Stimulated activated CD4-positive, alpha-beta T cell treated with anti-CD3 and anti-CD28 coated beads, Interleukin-4, amount 100 ng/mL, for 24 hours (primary cell): ENCODE measurements at regions not wholly inside any gene's neighbourhood (a gene's known extent, or its start where the extent isn't known, plus 50 kb on each side); places are given as distances from the start of the nearest gene placed in this dataset.

Experiments
- DNase-seq: peaks from one replicate; pipeline ENCODE4 v3.0.0-alpha.2; 2020

DNA sequence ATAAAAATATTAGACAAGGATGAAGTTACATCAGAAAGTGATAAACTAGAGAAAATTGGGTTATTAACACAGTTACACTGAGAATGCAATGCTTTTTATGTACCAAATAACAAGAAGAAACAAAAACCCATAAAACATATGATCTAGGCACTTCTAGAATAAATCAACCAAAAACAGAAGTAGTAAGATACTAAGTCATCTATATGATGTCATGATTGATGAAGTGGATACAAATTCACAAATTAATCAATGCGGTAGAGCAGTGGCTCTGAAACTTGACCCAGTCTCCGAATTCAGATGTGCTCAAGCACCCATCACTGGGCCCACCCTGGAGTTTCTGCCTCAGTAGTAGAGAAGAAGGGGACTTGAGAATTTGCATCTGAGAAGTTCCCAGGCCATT, 112.1 kb upstream of the SSTR4 start:
- DNase-seq: no peak

GRCh38 chr20:22924046-22924737, 110.9 kb upstream of the SSTR4 start:
- DNase-seq: no peak

DNA sequence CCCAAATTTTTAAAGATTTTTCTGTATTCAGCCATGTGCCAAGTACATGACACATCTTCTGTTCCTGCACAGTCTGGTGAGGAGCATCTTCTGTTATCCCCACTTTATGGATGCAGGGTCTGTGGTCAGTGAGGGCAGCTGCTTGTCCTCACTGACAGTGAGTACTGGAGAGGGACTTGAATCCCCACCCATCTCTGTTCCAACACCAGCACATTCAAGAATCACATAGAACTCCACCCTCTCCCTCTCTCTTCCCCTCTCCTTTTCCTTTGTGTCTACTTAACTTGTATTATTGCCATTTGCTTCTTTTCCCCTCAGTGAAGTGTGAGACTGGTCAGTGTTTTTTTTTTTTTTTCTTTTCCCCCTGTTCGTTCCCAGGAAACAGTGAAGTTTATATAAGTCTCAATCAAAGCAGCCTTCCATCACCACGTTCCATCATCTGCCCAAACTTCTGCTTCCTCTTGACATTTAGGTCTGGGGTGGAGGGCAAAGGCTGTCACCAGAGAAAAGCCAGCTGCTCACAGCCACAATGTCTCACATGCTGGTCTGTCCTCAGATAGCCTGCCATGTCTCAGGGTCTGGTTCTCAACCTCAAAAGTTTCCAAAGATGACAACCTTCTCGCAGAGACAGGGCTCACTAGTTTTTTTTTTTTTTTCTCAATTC, 110.0 kb upstream of the SSTR4 start:
- DNase-seq: no peak

- no peak for DNase-seq
These were observed 109.5 kb upstream of the SSTR4 start for GRCh38 chr20:22925613-22925983.

- DNase-seq: no peak
These were observed 107.6 kb upstream of the SSTR4 start for GRCh38 chr20:22927537-22927936.

- DNase-seq: no peak
These were observed 106.4 kb upstream of the SSTR4 start for GRCh38 chr20:22928679-22929078.

DNA sequence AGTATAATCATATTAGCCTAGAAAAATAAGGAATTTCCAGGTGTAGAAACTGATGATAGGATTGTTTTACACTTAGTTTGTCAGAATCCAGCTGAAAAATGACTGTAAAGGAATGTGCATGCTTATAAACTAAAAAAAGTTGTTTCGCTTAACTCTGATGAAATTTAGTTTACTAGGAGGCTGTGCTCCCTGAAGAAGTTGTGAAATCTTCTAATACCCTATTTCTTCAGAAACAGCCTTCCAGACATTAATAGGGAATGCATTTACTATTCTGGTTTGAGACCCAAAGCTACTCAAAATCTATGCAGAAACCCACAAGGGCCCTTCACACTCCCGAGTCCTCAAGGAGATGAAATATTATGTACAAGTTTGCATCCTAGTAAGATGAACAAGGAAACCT, 105.5 kb upstream of the SSTR4 start:
- no peak for DNase-seq

DNA sequence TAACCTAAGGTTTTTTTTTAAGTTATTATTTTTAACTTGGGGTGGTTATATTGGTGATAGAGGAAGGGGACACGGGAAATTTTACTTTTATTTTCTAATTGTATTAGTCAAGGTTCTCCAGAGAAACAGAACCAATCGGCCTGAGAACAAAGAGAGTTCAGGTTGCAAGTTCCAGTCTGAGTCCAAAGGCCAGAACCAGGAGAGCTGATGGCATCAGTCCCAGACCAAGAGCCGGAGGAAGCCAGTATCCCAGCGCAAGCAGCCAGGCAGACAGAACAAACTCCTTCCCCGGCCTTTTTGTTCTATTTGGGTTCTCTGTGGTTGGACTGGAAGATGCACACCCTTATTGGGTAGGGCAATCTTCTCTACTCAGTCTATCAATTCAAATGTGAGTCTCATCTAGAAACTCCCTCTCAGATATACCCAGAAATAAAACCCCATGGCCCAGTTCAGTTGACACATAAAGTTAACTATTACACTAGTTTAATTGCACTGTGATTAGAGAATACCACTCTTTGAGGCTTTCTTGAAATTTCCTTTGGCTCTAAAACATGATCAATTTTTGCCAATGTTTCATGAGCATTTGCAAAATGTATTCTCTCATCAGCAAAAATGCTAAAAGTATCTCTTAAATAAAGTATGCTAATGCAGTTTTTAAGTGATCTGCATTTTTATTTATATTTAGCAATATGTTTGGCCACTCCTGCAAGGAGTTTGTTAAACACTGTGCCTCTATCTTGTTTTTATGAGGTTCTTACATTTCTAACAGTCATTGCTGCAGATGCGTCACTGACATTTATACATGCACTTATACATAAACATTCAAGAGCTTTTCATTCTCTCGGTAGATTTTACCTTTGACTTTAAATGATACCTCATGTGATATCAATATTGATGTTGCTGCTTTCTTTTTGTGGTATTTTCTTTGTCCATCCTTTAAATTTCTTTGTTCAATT, 103.2 kb upstream of the SSTR4 start:
- no peak for DNase-seq

DNA sequence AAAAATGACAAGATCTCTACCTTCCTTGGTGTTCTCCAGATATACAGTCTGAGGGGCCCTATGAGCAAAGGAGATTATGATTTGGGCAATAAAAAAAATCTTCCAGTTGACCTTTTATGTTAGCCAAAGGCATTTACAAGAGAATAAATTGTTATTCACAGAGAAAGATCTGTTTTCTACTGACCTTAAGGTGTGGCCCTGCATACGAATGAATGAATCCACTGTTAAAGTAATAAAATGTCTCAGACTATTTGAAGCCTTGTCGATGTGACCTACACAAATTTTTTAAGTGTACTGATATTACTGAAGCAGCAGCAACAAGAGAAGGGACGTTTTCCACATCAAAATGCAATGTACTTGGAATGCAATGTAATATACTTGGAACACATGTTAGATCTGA, 95.9 kb upstream of the SSTR4 start:
- DNase-seq: no peak

DNA sequence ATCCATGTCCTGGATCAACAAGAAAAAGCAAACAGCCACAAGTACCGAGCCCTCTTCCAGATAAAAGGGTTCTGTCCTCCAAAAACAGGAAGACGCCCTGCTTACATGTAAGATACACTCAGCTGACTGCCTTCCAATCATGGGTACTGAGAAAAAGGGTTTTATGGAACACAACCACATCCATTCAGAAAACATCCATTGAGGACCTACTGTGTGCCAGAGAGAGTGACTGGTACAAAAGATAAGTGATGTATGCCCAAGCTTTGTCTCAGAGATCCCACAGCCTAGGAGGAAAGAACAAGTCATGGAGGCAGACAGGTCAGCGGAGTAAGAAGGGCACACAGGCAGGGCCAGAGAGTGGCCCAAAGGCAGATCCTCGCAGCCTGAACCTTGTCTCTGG, 94.8 kb upstream of the SSTR4 start:
- DNase-seq: no peak

- DNase-seq: no peak
These were observed 93.6 kb upstream of the SSTR4 start for GRCh38 chr20:22941550-22941949.

- no peak for DNase-seq
These were observed 92.4 kb upstream of the SSTR4 start for GRCh38 chr20:22942742-22943141.

DNA sequence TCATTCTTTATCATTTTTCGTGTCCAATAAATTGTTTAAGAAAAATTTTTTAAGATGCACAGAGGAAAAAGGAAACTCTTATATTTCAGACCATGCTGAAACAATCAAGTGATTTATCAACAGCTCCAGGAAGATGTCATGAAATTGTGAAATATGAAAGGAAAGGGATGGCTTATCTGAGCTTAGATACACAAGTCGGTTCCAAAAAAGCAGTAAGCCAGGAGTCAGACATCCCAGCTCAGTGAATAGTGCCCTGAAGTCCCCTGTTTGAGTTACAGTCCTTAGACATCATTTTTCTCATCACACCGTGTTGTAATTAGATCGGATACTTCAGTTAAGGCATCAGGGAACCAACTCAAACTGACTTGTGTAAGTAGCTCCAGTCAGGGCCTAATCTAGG, 91.0 kb upstream of the SSTR4 start:
- no peak for DNase-seq

DNA sequence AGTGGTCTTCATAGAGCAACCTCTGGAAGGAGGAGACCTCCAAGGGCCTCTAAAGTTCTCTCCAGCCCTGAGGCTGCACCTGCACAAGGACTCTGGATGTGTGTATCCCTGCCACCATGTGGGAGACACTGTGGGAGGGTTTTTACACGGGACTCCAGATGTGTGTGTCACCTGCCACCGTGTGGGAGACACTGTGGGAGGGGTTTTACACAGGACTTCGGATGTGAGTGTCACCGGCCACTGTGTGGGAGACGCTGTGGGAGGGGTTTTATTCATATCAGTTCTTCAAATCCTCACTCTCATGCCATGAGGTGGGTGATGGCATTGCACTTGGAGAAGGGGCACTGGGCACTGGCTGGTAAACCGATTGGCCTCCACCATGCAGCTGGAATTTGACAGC, 90.2 kb upstream of the SSTR4 start:
- DNase-seq: no peak

- DNase-seq: no peak
These were observed 88.5 kb upstream of the SSTR4 start for GRCh38 chr20:22946596-22946995.

GRCh38 chr20:22949331-22950109, 85.6 kb upstream of the SSTR4 start:
- DNase-seq: no peak

GRCh38 chr20:22951966-22952365, 83.1 kb upstream of the SSTR4 start:
- DNase-seq: no peak

- no peak for DNase-seq
These were observed 80.5 kb upstream of the SSTR4 start for GRCh38 chr20:22954661-22955060.

DNA sequence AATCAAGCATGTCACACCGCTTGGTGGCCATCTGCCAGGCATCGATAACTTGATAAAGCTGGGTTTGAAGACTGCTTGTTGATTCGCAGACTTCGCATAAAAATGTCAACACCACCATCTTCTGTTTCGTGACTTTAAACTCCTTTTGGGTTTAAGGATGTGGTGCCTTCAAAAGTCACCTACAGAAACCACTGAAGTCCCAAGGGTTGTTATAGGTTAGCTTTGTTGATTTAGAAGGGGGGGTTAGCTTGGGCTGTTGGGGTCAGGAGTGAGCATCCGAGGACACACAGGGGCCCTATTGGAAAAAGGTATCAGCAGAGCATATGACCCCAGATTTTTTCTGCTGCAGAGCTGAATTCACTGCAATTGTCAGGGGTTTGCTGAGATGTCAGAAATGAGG, 76.7 kb upstream of the SSTR4 start:
- no peak for DNase-seq

DNA sequence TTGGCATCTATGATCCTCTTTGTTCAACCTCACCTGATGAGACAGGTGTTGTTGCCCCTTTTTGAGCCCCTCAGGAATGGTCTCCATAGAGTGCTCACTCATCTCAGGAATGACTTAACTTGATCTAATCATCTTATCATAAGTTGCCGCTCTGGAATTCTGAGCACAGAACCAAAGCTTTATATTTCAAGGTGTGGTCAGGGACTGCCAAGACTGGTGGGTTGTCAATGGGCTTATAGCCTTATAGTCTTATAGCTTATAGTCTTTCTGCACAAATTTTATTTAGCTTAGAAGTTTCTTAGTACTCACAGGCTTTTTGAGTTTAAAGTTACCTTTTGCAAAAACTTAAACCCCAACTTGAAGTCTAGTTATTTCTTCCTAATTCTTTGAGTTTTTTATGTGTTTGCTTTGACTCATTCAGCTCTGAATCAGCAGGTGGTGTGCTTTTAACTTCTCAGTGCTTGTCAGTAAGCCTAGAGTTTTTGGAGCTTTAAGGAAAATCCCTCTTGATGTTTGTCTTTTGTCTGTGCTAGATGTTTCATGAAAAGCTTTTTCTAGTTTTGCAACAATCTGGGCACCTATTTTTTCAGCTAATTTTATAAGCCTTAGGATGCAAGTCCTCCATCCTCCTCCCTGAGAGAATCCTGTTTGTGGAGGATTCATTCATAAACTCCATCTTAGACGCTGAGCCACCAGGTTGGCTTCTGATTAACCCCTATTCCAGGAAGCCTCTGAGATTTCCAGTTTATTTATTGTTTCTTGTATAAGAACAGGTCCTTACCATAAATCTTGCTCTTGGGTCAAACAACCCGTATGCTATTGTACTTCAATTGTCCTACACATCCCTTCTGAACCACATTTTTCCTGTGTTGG, 72.3 kb upstream of the SSTR4 start:
- DNase-seq: no peak

GRCh38 chr20:22963581-22963980, 71.5 kb upstream of the SSTR4 start:
- no peak for DNase-seq
